ENCODE measurements at regions not wholly inside any gene's neighbourhood (a gene's known extent, or its start where the extent isn't known, plus 50 kb on each side); places are given as distances from the start of the nearest gene placed in this dataset.

- Histone ChIP-seq H3K14ac (ENCODE audit: insufficient read depth, low read length) (no peak overlapping the region), H3K79me2 (ENCODE audit: insufficient read depth, low read length) (no peaks in the 10 kb centered on the region), H2BK12ac (ENCODE audit: insufficient read length, low read depth, low read length) (no peak overlapping the region), H3K23ac (ENCODE audit: insufficient read length, low read depth, low read length) (no peak overlapping the region), H3K4me1 (ENCODE audit: insufficient read depth, low read length) (no peaks in the 10 kb centered on the region), H3K56ac (ENCODE audit: insufficient read length, low read depth, low read length) (no peak overlapping the region), H3K4me2 (ENCODE audit: insufficient read depth, insufficient read length, low read length) (no peak overlapping the region), H2AFZ (ENCODE audit: low read length) (no peak overlapping the region), H3K18ac (ENCODE audit: insufficient read length, low read depth, low read length) (no peak overlapping the region), H3T11ph (ENCODE audit: low read length) (no peak overlapping the region), H2BK5ac (ENCODE audit: insufficient read length, low read length) (no peak overlapping the region), H4K91ac (ENCODE audit: insufficient read length, low read depth, low read length) (no peak overlapping the region), H3K27me3 (ENCODE audit: insufficient read depth, low read length) (no peaks in the 10 kb centered on the region), H4K5ac (ENCODE audit: insufficient read length, low read depth, low read length) (no peak overlapping the region), H3K27ac (ENCODE audit: insufficient read length, low read depth, low read length) (no peak overlapping the region), H3K9me3 (ENCODE audit: control insufficient read depth, low read depth, low read length) (no peaks in the 10 kb centered on the region), H2BK120ac (ENCODE audit: low read depth, low read length, poor library complexity, severe bottlenecking) (no peak overlapping the region), H4K8ac (replicated peaks; ENCODE audit: insufficient read length, low read depth, low read length) (no peak overlapping the region), H4K20me1 (ENCODE audit: control insufficient read depth, insufficient read depth, insufficient read length) (no peaks in the 10 kb centered on the region), H2BK15ac (ENCODE audit: low read depth, low read length) (no peak overlapping the region), H3K79me1 (ENCODE audit: insufficient read depth, low read depth, low read length, poor library complexity, severe bottlenecking) (no peaks in the 10 kb centered on the region), H3K9ac (ENCODE audit: extremely low read depth, insufficient read length, low read length) (no peak overlapping the region), H2BK20ac (ENCODE audit: low read depth, low read length, poor library complexity, severe bottlenecking) (no peak overlapping the region), H3K4ac (ENCODE audit: low read depth, low read length) (no peak overlapping the region), H3K23me2 (ENCODE audit: insufficient read length, low read depth, low read length, poor library complexity, severe bottlenecking) (no peaks in the 10 kb centered on the region), H2AK5ac (ENCODE audit: insufficient read length, low read length) (no peak overlapping the region)
- Mint-ChIP-seq H3K36me3 (ENCODE audit: insufficient read depth in 1 of 3, low read depth in 3 of 3) (no peaks in the 10 kb centered on the region; a peak in 1 of 7 replicates), H3K27me3 (ENCODE audit: low read depth) (no peaks in the 10 kb centered on the region), H3K27ac (no peak overlapping the region), H3K4me3 (no peak overlapping the region), H3K4me1 (no peaks in the 10 kb centered on the region), H3K9me3 (no peaks in the 10 kb centered on the region)
- no CpG with 5 or more reads among the region's 2 CpGs for WGBS (ENCODE audit: extremely low coverage, insufficient read length, low lambda C conversion rate)
- no peak for DNase-seq
- TF ChIP-seq CTCF (conservative IDR thresholded peaks at IDR 0.05), result no peak
These were observed 109.6 kb upstream of the LGR5 start for GRCh38 chr12:71329956-71330355.
